H1 (cell line): ENCODE measurements at regions not wholly inside any gene's neighbourhood (a gene's known extent, or its start where the extent isn't known, plus 50 kb on each side); places are given as distances from the start of the nearest gene placed in this dataset.

ENCODE experiments used
- CTCF ChIA-PET: fragments of 300-600 bp; sonication (Branson Sonifier 250); formaldehyde crosslinking; loops from one replicate; lab custom pipeline; 2021; ENCODE audit not compliant: partially characterized antibody; lab: Charles Lee
- POLR2A ChIA-PET: fragments of 300-600 bp; sonication (Branson Sonifier 250); formaldehyde crosslinking; loops from one replicate; lab custom pipeline; 2021; ENCODE audit warnings: inconsistent platforms; ENCODE audit not compliant: partially characterized antibody; lab: Charles Lee
- DNase-seq, 2 experiments: peaks; one replicate each; pipeline versions ENCODE4 v3.0.0 to v3.0.0-alpha.2; 2010 to 2022; ENCODE audit warnings: low spot score in 2 of 2, low read depth in 1 of 2, mixed read lengths in 1 of 2
- FAIRE-seq: peaks from 2 replicates; lab custom pipeline; 2011; peaks lifted over from hg19 to GRCh38; lab: Jason Lieb, UNC
- H2AFZ ChIP-seq: 2 replicates; pipeline ENCODE4 v1.8.1; 2012; ENCODE audit warnings: low read length, inconsistent platforms
- H2AK5ac ChIP-seq: 2 replicates; pipeline ENCODE4 v1.6.1; 2013; ENCODE audit warnings: low read depth, low read length
- H2BK120ac ChIP-seq: replicated peaks from 2 replicates; pipeline ENCODE3; 2013; ENCODE audit warnings: low read depth, low read length, inconsistent platforms
- H2BK12ac ChIP-seq: 2 replicates; pipeline ENCODE4 v1.6.1; 2013; ENCODE audit warnings: low read depth, low read length
- H2BK15ac ChIP-seq: 2 replicates; pipeline ENCODE4 v1.6.1; 2013; ENCODE audit warnings: low read length
- H2BK20ac ChIP-seq: 2 replicates; pipeline ENCODE4 v1.6.1; 2013; ENCODE audit warnings: low read length
- H2BK5ac ChIP-seq: 2 replicates; pipeline ENCODE4 v1.6.1; 2013; ENCODE audit warnings: low read depth, low read length
- H3K14ac ChIP-seq: 2 replicates; pipeline ENCODE4 v1.6.1; 2013; ENCODE audit warnings: inconsistent platforms; ENCODE audit not compliant: insufficient read length
- H3K18ac ChIP-seq: 2 replicates; pipeline ENCODE4 v1.6.1; 2013; ENCODE audit warnings: low read length; ENCODE audit errors: extremely low read depth
- H3K23ac ChIP-seq: 2 replicates; pipeline ENCODE4 v1.6.1; 2013; ENCODE audit warnings: inconsistent platforms; ENCODE audit not compliant: insufficient read length
- H3K23me2 ChIP-seq: 2 replicates; pipeline ENCODE4 v1.6.1; 2013; ENCODE audit warnings: low read depth, low read length
- H3K27ac ChIP-seq: 2 replicates; pipeline ENCODE4 v1.6.1; 2011; ENCODE audit warnings: low read depth, low read length, inconsistent platforms
- H3K27me3 ChIP-seq, 4 experiments: replicated peaks in 1 of 4; 1 replicate in 1 of 4; 2 replicates in 3 of 4; pipeline versions ENCODE4 v1.6.1 to v1.8.1; 2011 to 2013; ENCODE audit warnings: low read length in 3 of 4, mild to moderate bottlenecking in 3 of 4, inconsistent platforms in 2 of 4, mixed read lengths in 2 of 4, moderate library complexity in 1 of 4; ENCODE audit not compliant: control insufficient read depth in 3 of 4, insufficient read depth in 3 of 4; ENCODE audit errors: extremely low read depth in 1 of 4
- H3K36me3 ChIP-seq, 4 experiments: 2 replicates each; pipeline versions ENCODE4 v1.6.1 to v1.8.1; 2011 to 2013; ENCODE audit warnings: mild to moderate bottlenecking in 4 of 4, low read length in 3 of 4, moderate library complexity in 2 of 4, control low read depth in 1 of 4, inconsistent platforms in 1 of 4; ENCODE audit not compliant: insufficient read depth in 4 of 4, control insufficient read depth in 2 of 4
- H3K4ac ChIP-seq: replicated peaks from 2 replicates; pipeline ENCODE3; 2013; ENCODE audit warnings: low read length, low read depth, mixed read lengths, inconsistent platforms; ENCODE audit not compliant: insufficient read length
- H3K4me1 ChIP-seq, 4 experiments: replicated peaks in 1 of 4; 1 replicate in 1 of 4; 2 replicates in 3 of 4; pipeline versions ENCODE4 v1.6.1 to v1.8.1; 2011 to 2013; ENCODE audit warnings: low read length in 3 of 4, inconsistent platforms in 2 of 4, mixed read lengths in 1 of 4; ENCODE audit not compliant: insufficient read depth in 4 of 4, control insufficient read depth in 3 of 4
- H3K4me2 ChIP-seq, 2 experiments: 2 replicates each; pipeline versions ENCODE4 v1.6.1 to v1.8.1; 2011 to 2013; ENCODE audit warnings: low read depth in 2 of 2, low read length in 2 of 2, control low read depth in 1 of 2, inconsistent platforms in 1 of 2, mild to moderate bottlenecking in 1 of 2; ENCODE audit not compliant: insufficient read depth in 1 of 2
- H3K4me3 ChIP-seq, 4 experiments: fragments of 200-600, 300-600 bp in 1 of 4; sonication (generic), shearing (Covaris generic), sonication (Bioruptor Twin) in 1 of 4; 2 replicates each; pipeline versions ENCODE4 v1.5.1 to v1.8.1; 2011 to 2016; ENCODE audit warnings: low read length in 4 of 4, low read depth in 3 of 4, control low read depth in 2 of 4, inconsistent platforms in 2 of 4, mild to moderate bottlenecking in 2 of 4, mixed read lengths in 1 of 4, moderate library complexity in 1 of 4; ENCODE audit not compliant: insufficient read depth in 2 of 4; ENCODE audit errors: extremely low read depth in 1 of 4
- H3K56ac ChIP-seq: replicated peaks from 2 replicates; pipeline ENCODE3; 2013; ENCODE audit warnings: low read depth, mild to moderate bottlenecking, mixed read lengths, low read length, inconsistent platforms; ENCODE audit not compliant: insufficient read length
- H3K79me1 ChIP-seq: 2 replicates; pipeline ENCODE4 v1.6.1; 2013; ENCODE audit warnings: low read depth, low read length, control low read depth
- H3K79me2 ChIP-seq, 2 experiments: 2 replicates each; pipeline versions ENCODE4 v1.6.1 to v1.8.1; 2012 to 2013; ENCODE audit warnings: low read length in 2 of 2, mild to moderate bottlenecking in 2 of 2, inconsistent platforms in 1 of 2; ENCODE audit not compliant: insufficient read depth in 2 of 2, control insufficient read depth in 1 of 2
- H3K9ac ChIP-seq, 4 experiments: replicated peaks in 1 of 4; 1 replicate in 1 of 4; 2 replicates in 3 of 4; pipeline versions ENCODE4 v1.6.1 to v1.8.1; 2011 to 2013; ENCODE audit warnings: low read depth in 3 of 4, low read length in 3 of 4, control low read depth in 2 of 4, mild to moderate bottlenecking in 2 of 4, moderate library complexity in 2 of 4, inconsistent platforms in 1 of 4; ENCODE audit errors: extremely low read depth in 1 of 4
- H3K9me3 ChIP-seq, 2 experiments: 2 replicates each; pipeline versions ENCODE4 v1.6.1 to v1.8.1; 2012 to 2013; ENCODE audit warnings: mild to moderate bottlenecking in 2 of 2, moderate library complexity in 2 of 2, control low read depth in 1 of 2, inconsistent platforms in 1 of 2, low read depth in 1 of 2, low read length in 1 of 2, mixed read lengths in 1 of 2; ENCODE audit not compliant: insufficient read depth in 2 of 2
- H4K20me1 ChIP-seq, 2 experiments: replicated peaks in 1 of 2; 2 replicates each; pipeline versions ENCODE3 to v1.8.1; 2011 to 2013; ENCODE audit warnings: inconsistent platforms in 2 of 2, low read length in 2 of 2, mild to moderate bottlenecking in 1 of 2; ENCODE audit not compliant: insufficient read depth in 2 of 2, control insufficient read depth in 1 of 2
- H4K5ac ChIP-seq: 2 replicates; pipeline ENCODE4 v1.6.1; 2013; ENCODE audit warnings: low read length, low read depth, mixed read lengths, inconsistent platforms; ENCODE audit not compliant: insufficient read length
- H4K8ac ChIP-seq: 2 replicates; pipeline ENCODE4 v1.8.0; 2013; ENCODE audit warnings: mild to moderate bottlenecking, moderate library complexity, low read length, inconsistent platforms; ENCODE audit not compliant: insufficient read depth; ENCODE audit errors: extremely low read depth
- H4K91ac ChIP-seq: replicated peaks from 2 replicates; pipeline ENCODE3; 2013; ENCODE audit warnings: low read length, mixed read lengths, inconsistent platforms; ENCODE audit not compliant: insufficient read length
- KDM5A ChIP-seq: fragments of 200-600 bp; IDR thresholded peaks from 2 replicates; pipeline ENCODE4 v1.7.1; 2012; ENCODE audit warnings: mild to moderate bottlenecking, low read length, inconsistent platforms, mixed read lengths
- MAFK ChIP-seq: IDR thresholded peaks from 2 replicates; pipeline ENCODE4 v1.6.1; 2012; ENCODE audit warnings: low read depth, mild to moderate bottlenecking, improper control_type of control experiment, low read length
- RAD21 ChIP-seq, 2 experiments: IDR thresholded peaks in 1 of 2; conservative IDR thresholded peaks in 1 of 2; 2 replicates each; pipeline ENCODE4 v1.6.1; 2011; ENCODE audit warnings: low read depth in 2 of 2, low read length in 2 of 2, improper control_type of control experiment in 1 of 2, inconsistent platforms in 1 of 2, mild to moderate bottlenecking in 1 of 2, moderate library complexity in 1 of 2
- RBBP5 ChIP-seq: IDR thresholded peaks from 2 replicates; pipeline ENCODE4 v1.7.1; 2012; ENCODE audit warnings: low read depth, mild to moderate bottlenecking, inconsistent platforms, low read length, moderate library complexity, borderline replicate concordance
- WGBS, 2 experiments: shearing (Covaris generic) in 1 of 2; methylation state at CpG; one replicate each; pipeline versions ENCODE4 v1.1.6 to v1.1.7; 2013 to 2015; ENCODE audit warnings: low lambda C conversion rate in 2 of 2, mixed read lengths in 2 of 2, inconsistent platforms in 1 of 2, low coverage in 1 of 2, missing lambda C conversion rate in 1 of 2; ENCODE audit not compliant: insufficient replicate concordance in 2 of 2, insufficient coverage in 1 of 2, insufficient read length in 1 of 2; ENCODE audit errors: extremely low coverage in 1 of 2, missing lambda C conversion rate in 1 of 2; 5-methylcytosine and 5-hydroxymethylcytosine counted together

- no peak overlapping the region for H2BK12ac ChIP-seq
- no peak overlapping the region for H4K5ac ChIP-seq
- H2BK120ac ChIP-seq = no peak overlapping the region
Measured at GRCh38 chr7:3120513-3120912, 76.8 kb upstream of the CARD11 start.

More at GRCh38 chr7:3120513-3120912, 76.8 kb upstream of the CARD11 start:
- no peak overlapping the region for H4K8ac ChIP-seq
- no peak overlapping the region for H3K4me2 ChIP-seq
- no peak overlapping the region for H3K4me3 ChIP-seq
- no peak overlapping the region for H2BK20ac ChIP-seq
- no peak overlapping the region for H2AK5ac ChIP-seq
- peaks cover 2 to 6% (median 3%) of the 10 kb centered on the region in 4 experiments; a peak in 4 of 7 replicates for H3K4me1 ChIP-seq
- H3K27ac ChIP-seq = no peak overlapping the region
- H3K18ac ChIP-seq = no peak overlapping the region
- CTCF ChIA-PET = no interaction called here
- no peak overlapping the region for H3K56ac ChIP-seq
- H2AFZ ChIP-seq = no peak overlapping the region
- H3K23ac ChIP-seq = no peak overlapping the region
- no peaks in the 10 kb centered on the region for H3K79me2 ChIP-seq
- no peak overlapping the region for H4K91ac ChIP-seq
- no peaks in the 10 kb centered on the region; the same call in 1 of the 2 replicates for H3K23me2 ChIP-seq
- H4K20me1 ChIP-seq = no peaks in the 10 kb centered on the region
- H2BK5ac ChIP-seq = no peak overlapping the region
- H3K4ac ChIP-seq = no peak overlapping the region
- FAIRE-seq (no peak), DNase-seq (no peak)
- WGBS, 2 experiments = 81% methylated on average over 3 of the region's 3 CpGs; no CpG with 5 or more reads in 1 of the 2 experiments
- H2BK15ac ChIP-seq = no peak overlapping the region
- no peaks in the 10 kb centered on the region for H3K79me1 ChIP-seq
- TF ChIP-seq MAFK (no peak), RBBP5 (no peak), KDM5A (no peak), RAD21 (IDR thresholded peaks at IDR 0.05 in 1 of 2, conservative IDR thresholded peaks at IDR 0.05 in 1 of 2; ENCODE audit: low read depth in 2 of 2, low read length in 2 of 2) (no peak)
- peaks cover 19 to 24% of the 10 kb centered on the region in 2 experiments for H3K9me3 ChIP-seq
- H3K9ac ChIP-seq = no peak overlapping the region
- no peaks in the 10 kb centered on the region for H3K27me3 ChIP-seq
- H3K36me3 ChIP-seq = no peaks in the 10 kb centered on the region
- no peak overlapping the region for H3K14ac ChIP-seq
- POLR2A ChIA-PET = no interaction called here
